ENCODE measurements at regions not wholly inside any gene's neighbourhood (a gene's known extent, or its start where the extent isn't known, plus 50 kb on each side); places are given as distances from the start of the nearest gene placed in this dataset.

DNA sequence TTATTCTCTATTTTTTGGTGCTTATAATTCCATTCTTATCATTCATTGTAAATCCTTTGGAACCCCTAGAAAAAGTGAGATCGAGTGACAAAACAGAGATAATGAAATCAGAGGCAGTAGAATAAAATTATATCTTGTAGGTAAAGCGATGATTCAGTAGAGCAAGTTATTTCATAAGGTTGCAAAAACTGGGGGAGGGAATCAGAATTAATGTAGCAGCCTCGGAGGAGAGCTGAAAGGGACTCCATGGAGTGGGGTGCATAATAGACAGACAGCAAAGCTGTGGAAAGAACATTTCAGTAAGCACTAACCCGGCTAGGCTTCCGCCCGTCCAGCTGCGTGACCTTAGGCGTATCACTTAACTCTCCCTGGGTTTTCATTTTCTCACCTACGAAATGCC is 289.7 kb downstream of the EN1 start:
- Histone ChIP-seq H3K4me1 (ENCODE audit: control insufficient read depth in 2 of 2, insufficient read depth in 2 of 2, low read length in 2 of 2) (no peaks in the 10 kb centered on the region), H3K27me3 (ENCODE audit: control insufficient read depth in 2 of 2, insufficient read depth in 2 of 2, low read length in 2 of 2) (no peaks in the 10 kb centered on the region), H3K4me3 (ENCODE audit: low read length) (no peak overlapping the region), H3K27ac (ENCODE audit: low read depth, low read length) (no peak overlapping the region), H3K9me3 (ENCODE audit: control insufficient read depth in 2 of 3, low read length in 3 of 3) (no peaks in the 10 kb centered on the region), H3K36me3 (ENCODE audit: control insufficient read depth in 2 of 3, insufficient read depth in 3 of 3, low read length in 3 of 3) (no peaks in the 10 kb centered on the region)
- ATAC-seq: no peak
- ChIA-PET CTCF (no interaction called here), POLR2A (no interaction called here)
- Mint-ChIP-seq H3K4me1 (no peaks in the 10 kb centered on the region), H3K27me3 (peaks cover 0 to 33% (median 12%) of the 10 kb centered on the region in 5 donors), H3K4me3 (no peak overlapping the region), H3K36me3 (no peaks in the 10 kb centered on the region), H3K9me3 (peaks cover 0 to 5% (median 0%) of the 10 kb centered on the region in 11 donors), H3K27ac (no peak overlapping the region)
- no peak for DNase-seq
- intact Hi-C loops (cut with micrococcal nuclease): no loop called here

DNA sequence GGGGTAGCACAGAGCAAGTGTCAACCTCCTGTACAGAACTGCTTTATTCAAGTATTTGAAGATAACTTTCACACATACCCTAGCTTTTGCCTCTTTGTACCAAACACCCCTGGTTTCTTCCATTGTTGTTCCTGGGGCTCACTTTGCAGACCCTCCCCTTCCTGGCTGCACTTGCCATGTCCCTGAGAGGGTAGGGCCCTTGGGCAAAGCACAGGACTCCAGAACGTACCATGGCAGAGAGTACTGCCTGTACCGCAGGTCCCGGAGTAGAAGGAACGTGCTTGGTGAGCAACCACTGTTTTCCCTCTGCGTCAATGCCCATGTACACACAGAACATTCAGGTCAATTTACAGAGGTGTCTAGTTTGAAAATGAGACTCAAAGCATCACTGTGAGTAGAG is 290.4 kb downstream of the EN1 start:
- CTCF ChIA-PET: no interaction called here

DNA sequence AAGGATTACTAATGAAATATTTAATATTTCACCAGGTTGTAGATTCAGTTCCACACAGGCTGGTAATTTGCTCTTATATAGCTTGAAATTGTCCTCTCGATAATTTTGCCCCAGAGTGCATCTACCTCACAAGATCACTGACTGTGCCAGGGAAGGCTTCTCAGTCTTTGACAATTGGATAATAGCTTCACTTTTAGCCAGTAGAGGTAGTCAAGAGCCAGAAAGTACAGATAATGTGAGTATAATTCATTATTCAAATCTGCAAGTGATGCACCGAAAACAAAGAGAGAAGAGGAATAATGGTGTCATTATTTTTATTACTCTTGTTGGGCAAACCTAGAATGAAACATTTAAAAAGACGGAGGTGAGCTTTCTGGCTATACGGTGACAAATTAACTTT is 292.8 kb downstream of the EN1 start:
- Mint-ChIP-seq H3K27me3 (peaks cover 0 to 22% (median 5%) of the 10 kb centered on the region in 5 donors), H3K4me3 (no peak overlapping the region), H3K36me3 (no peaks in the 10 kb centered on the region), H3K9me3 (peaks cover 0 to 5% (median 0%) of the 10 kb centered on the region in 11 donors), H3K4me1 (no peaks in the 10 kb centered on the region), H3K27ac (no peak overlapping the region)
- Histone ChIP-seq H3K36me3 (ENCODE audit: control insufficient read depth in 2 of 3, insufficient read depth in 3 of 3, low read length in 3 of 3) (no peaks in the 10 kb centered on the region), H3K27me3 (ENCODE audit: control insufficient read depth in 2 of 2, insufficient read depth in 2 of 2, low read length in 2 of 2) (no peaks in the 10 kb centered on the region), H3K9me3 (ENCODE audit: control insufficient read depth in 2 of 3, low read length in 3 of 3) (no peaks in the 10 kb centered on the region), H3K4me3 (ENCODE audit: low read length) (no peak overlapping the region), H3K4me1 (ENCODE audit: control insufficient read depth in 2 of 2, insufficient read depth in 2 of 2, low read length in 2 of 2) (no peaks in the 10 kb centered on the region), H3K27ac (ENCODE audit: low read depth, low read length) (no peak overlapping the region)
- DNase-seq (no peak), ATAC-seq (no peak)
- intact Hi-C loops (cut with micrococcal nuclease): no loop called here
- ChIA-PET CTCF (no interaction called here), POLR2A (no interaction called here)

More for the DNA sequence above, 290.4 kb downstream of the EN1 start:
- Histone ChIP-seq H3K36me3 (ENCODE audit: control insufficient read depth in 2 of 3, insufficient read depth in 3 of 3, low read length in 3 of 3) (no peaks in the 10 kb centered on the region), H3K4me1 (ENCODE audit: control insufficient read depth in 2 of 2, insufficient read depth in 2 of 2, low read length in 2 of 2) (no peaks in the 10 kb centered on the region), H3K4me3 (ENCODE audit: low read length) (no peak overlapping the region), H3K9me3 (ENCODE audit: control insufficient read depth in 2 of 3, low read length in 3 of 3) (no peaks in the 10 kb centered on the region), H3K27ac (ENCODE audit: low read depth, low read length) (no peak overlapping the region), H3K27me3 (ENCODE audit: control insufficient read depth in 2 of 2, insufficient read depth in 2 of 2, low read length in 2 of 2) (no peaks in the 10 kb centered on the region)
- Mint-ChIP-seq H3K27ac (no peak overlapping the region), H3K4me1 (no peaks in the 10 kb centered on the region), H3K36me3 (no peaks in the 10 kb centered on the region), H3K9me3 (peaks cover 0 to 5% (median 0%) of the 10 kb centered on the region in 11 donors), H3K4me3 (no peak overlapping the region), H3K27me3 (peaks cover 0 to 33% (median 12%) of the 10 kb centered on the region in 5 donors)
- intact Hi-C loops (cut with micrococcal nuclease): no loop called here
- ATAC-seq (no peak), DNase-seq (no peak)
- POLR2A ChIA-PET: no interaction called here

DNA sequence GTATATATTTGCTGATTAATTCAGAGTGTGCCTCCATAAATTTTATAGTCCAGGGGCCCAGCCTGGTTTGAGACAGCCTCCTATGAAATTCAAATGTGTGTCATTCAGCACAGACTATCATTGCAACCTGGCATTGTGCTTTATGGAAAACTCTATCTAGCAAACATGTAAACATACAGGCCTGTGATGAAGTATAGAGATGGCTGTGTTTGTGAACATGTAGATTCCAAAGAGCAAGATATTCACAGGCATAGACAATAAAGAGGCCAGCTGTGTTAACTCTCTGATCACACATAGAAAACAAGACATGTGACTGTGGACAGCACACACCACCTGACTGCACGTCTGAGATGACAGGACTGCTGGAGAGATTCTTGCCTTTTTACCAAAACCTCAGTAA is 297.9 kb downstream of the EN1 start:
- Histone ChIP-seq H3K36me3 (ENCODE audit: control insufficient read depth in 2 of 3, insufficient read depth in 3 of 3, low read length in 3 of 3) (no peaks in the 10 kb centered on the region), H3K27me3 (ENCODE audit: control insufficient read depth in 2 of 2, insufficient read depth in 2 of 2, low read length in 2 of 2) (no peaks in the 10 kb centered on the region), H3K9me3 (ENCODE audit: control insufficient read depth in 2 of 3, low read length in 3 of 3) (no peaks in the 10 kb centered on the region), H3K4me3 (ENCODE audit: low read length) (no peak overlapping the region), H3K4me1 (ENCODE audit: control insufficient read depth in 2 of 2, insufficient read depth in 2 of 2, low read length in 2 of 2) (no peaks in the 10 kb centered on the region), H3K27ac (ENCODE audit: low read depth, low read length) (no peak overlapping the region)
- H3K9me3 Mint-ChIP-seq: peaks cover 0 to 4% (median 0%) of the 10 kb centered on the region in 11 donors
- ATAC-seq (no peak), DNase-seq (no peak)
- ChIA-PET CTCF (no interaction called here), POLR2A (no interaction called here)
- peaks cover 0 to 11% (median 5%) of the 10 kb centered on the region in 5 donors for H3K27me3 Mint-ChIP-seq
- H3K36me3 Mint-ChIP-seq: peaks cover 0 to 3% (median 0%) of the 10 kb centered on the region in 5 donors
- H3K27ac Mint-ChIP-seq: no peak overlapping the region
- H3K4me1 Mint-ChIP-seq: peaks cover 0 to 1% (median 0%) of the 10 kb centered on the region in 7 donors
- H3K4me3 Mint-ChIP-seq: no peak overlapping the region
- intact Hi-C loops (cut with micrococcal nuclease): no loop called here

DNA sequence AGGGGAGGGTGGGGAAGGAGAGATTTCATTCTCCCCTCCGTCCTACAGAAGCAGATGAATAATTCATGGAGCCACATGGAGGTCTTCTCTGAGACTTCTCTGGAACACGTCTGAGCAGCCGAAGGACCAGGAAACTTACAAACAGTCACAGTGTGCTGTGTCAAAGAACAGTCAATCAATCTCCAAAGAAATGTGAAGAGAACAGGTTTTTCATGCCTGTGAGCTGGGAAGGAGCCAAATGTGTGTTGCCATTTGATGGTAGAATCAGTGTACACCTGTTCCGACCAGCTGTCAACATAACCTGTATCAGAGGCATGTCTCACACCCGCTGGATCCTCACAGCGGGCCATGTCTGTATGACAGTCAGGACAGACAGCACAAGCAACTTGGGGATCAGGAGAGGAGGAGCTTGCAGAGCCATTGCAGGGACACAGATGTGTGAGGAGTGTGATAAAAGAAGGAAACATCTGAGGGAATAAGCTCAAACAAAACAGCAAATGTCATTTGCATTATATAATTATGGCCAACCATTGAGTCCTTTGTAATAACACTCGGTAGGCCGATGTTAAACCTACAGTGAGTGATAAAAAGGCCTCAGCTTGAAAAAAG is 298.5 kb downstream of the EN1 start:
- Histone ChIP-seq H3K4me1 (ENCODE audit: control insufficient read depth in 2 of 2, insufficient read depth in 2 of 2, low read length in 2 of 2) (no peaks in the 10 kb centered on the region), H3K36me3 (ENCODE audit: control insufficient read depth in 2 of 3, insufficient read depth in 3 of 3, low read length in 3 of 3) (no peaks in the 10 kb centered on the region), H3K9me3 (ENCODE audit: control insufficient read depth in 2 of 3, low read length in 3 of 3) (no peaks in the 10 kb centered on the region), H3K4me3 (ENCODE audit: low read length) (no peak overlapping the region), H3K27me3 (ENCODE audit: control insufficient read depth in 2 of 2, insufficient read depth in 2 of 2, low read length in 2 of 2) (no peaks in the 10 kb centered on the region), H3K27ac (ENCODE audit: low read depth, low read length) (no peak overlapping the region)
- Mint-ChIP-seq H3K9me3 (peaks cover 0 to 2% (median 0%) of the 10 kb centered on the region in 11 donors), H3K27ac (no peak overlapping the region), H3K4me1 (peaks cover 0 to 1% (median 0%) of the 10 kb centered on the region in 7 donors), H3K4me3 (no peak overlapping the region), H3K36me3 (peaks cover 0 to 3% (median 0%) of the 10 kb centered on the region in 5 donors), H3K27me3 (peaks cover 0 to 12% (median 5%) of the 10 kb centered on the region in 5 donors)
- intact Hi-C loops (cut with micrococcal nuclease): no loop called here
- no peak for DNase-seq
- POLR2A ChIA-PET: no interaction called here
- CTCF ChIA-PET: no interaction called here
- no peak for ATAC-seq

DNA sequence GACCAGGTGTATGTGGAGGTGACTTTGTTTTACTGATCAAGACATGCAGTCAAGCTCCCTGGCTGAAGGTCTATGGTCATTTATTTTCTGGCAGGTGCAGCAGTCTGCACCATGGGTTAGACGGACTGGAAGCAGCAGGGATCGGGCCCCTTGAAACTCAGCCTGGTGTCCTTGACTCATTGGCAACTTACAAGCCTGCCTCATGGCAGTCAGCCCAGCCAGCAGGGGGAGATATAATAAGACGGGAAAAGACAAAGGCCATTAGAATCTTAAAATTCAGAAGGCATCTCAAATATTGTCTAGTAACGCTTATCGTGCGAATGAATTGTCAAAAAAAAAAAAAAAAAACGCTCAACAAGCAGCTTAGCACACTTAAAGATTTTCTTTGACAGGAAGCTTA is 308.2 kb downstream of the EN1 start:
- H3K4me3 ChIP-seq (ENCODE audit: low read length): no peak overlapping the region
- Mint-ChIP-seq H3K36me3 (no peaks in the 10 kb centered on the region), H3K27ac (no peak overlapping the region), H3K4me1 (no peaks in the 10 kb centered on the region), H3K9me3 (peaks cover 0 to 7% (median 0%) of the 10 kb centered on the region in 11 donors), H3K27me3 (peaks cover 0 to 17% (median 11%) of the 10 kb centered on the region in 5 donors), H3K4me3 (no peak overlapping the region)
- ATAC-seq (no peak), DNase-seq (no peak)
- H3K9me3 ChIP-seq (ENCODE audit: control insufficient read depth in 2 of 3, low read length in 3 of 3): no peaks in the 10 kb centered on the region
- no peaks in the 10 kb centered on the region for H3K4me1 ChIP-seq (ENCODE audit: control insufficient read depth in 2 of 2, insufficient read depth in 2 of 2, low read length in 2 of 2)
- no peak overlapping the region for H3K27ac ChIP-seq (ENCODE audit: low read depth, low read length)
- ChIA-PET POLR2A (no interaction called here), CTCF (interaction anchor here (1.1 kb wide), 1 partner anchor 317 kb away, joined by 4 read pairs; no protein-coding TSS in a partner anchor)
- intact Hi-C loops (cut with micrococcal nuclease): loop anchor here in 1 of 2 donors (10.0 kb wide), 1 partner anchor 494 kb away; no protein-coding TSS in a partner anchor
- H3K27me3 ChIP-seq (ENCODE audit: control insufficient read depth in 2 of 2, insufficient read depth in 2 of 2, low read length in 2 of 2): no peaks in the 10 kb centered on the region
- H3K36me3 ChIP-seq (ENCODE audit: control insufficient read depth in 2 of 3, insufficient read depth in 3 of 3, low read length in 3 of 3): no peaks in the 10 kb centered on the region

DNA sequence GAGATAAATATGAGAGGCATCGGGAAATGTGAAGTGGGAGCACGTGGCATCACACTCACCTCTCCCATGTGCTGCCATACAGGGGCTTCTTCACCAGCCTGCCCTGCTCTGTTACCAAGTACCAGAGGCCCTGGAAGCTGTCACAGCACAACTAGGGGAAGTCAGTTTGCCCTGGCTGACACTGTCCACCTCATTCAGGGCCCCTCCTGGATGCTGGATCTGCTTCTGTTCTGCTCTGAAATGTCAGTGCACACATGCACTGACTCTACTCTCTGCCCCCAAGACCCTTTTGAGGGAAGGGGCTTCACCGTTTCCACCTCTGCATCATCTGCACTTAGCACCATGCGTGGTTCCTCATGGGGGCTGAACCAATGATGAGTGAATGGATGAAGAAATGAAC is 311.1 kb downstream of the EN1 start:
- CTCF ChIA-PET: no interaction called here
- DNase-seq: no peak
- POLR2A ChIA-PET: no interaction called here

More for the DNA sequence above, 311.1 kb downstream of the EN1 start:
- no peak overlapping the region for H3K27ac Mint-ChIP-seq
- Histone ChIP-seq H3K36me3 (ENCODE audit: control insufficient read depth in 2 of 3, insufficient read depth in 3 of 3, low read length in 3 of 3) (no peaks in the 10 kb centered on the region), H3K4me3 (ENCODE audit: low read length) (no peak overlapping the region), H3K9me3 (ENCODE audit: control insufficient read depth in 2 of 3, low read length in 3 of 3) (no peaks in the 10 kb centered on the region), H3K27ac (ENCODE audit: low read depth, low read length) (no peak overlapping the region), H3K4me1 (ENCODE audit: control insufficient read depth in 2 of 2, insufficient read depth in 2 of 2, low read length in 2 of 2) (no peaks in the 10 kb centered on the region), H3K27me3 (ENCODE audit: control insufficient read depth in 2 of 2, insufficient read depth in 2 of 2, low read length in 2 of 2) (no peaks in the 10 kb centered on the region)
- no peak for ATAC-seq
- peaks cover 0 to 2% (median 0%) of the 10 kb centered on the region in 11 donors for H3K9me3 Mint-ChIP-seq
- peaks cover 0 to 13% (median 6%) of the 10 kb centered on the region in 5 donors for H3K27me3 Mint-ChIP-seq
- no peaks in the 10 kb centered on the region for H3K4me1 Mint-ChIP-seq
- intact Hi-C loops (cut with micrococcal nuclease): loop anchor here in 1 of 2 donors (10.0 kb wide), 1 partner anchor 492 kb away; no protein-coding TSS in a partner anchor
- H3K36me3 Mint-ChIP-seq: no peaks in the 10 kb centered on the region
- no peak overlapping the region for H3K4me3 Mint-ChIP-seq

Measured in naive thymus-derived CD4-positive, alpha-beta T cell (primary cell).